ENCODE measurements at regions not wholly inside any gene's neighbourhood (a gene's known extent, or its start where the extent isn't known, plus 50 kb on each side); places are given as distances from the start of the nearest gene placed in this dataset.

DNA sequence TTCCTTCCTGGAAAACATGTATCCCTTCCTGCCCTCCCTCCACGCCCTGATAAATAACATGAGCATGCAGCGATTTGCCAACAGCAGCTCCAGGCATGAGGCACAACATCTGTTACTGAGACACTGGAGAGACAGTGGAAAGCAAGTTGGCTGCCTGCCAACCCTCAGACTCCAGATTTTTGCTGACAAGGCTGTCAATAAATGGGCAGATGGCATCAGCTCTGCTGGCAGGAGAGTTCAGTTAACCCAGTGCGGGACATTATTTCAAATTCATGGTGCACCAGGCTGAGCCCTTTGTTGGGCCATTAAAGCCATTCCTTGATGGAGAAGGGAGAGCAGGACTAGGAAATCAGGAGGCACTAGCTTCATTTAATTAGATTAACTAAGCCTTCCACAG, 293.3 kb downstream of the MEX3B start:
- TF ChIP-seq CTCF (IDR thresholded peaks at IDR 0.05; ENCODE audit: borderline replicate concordance, extremely low read depth, low read length, poor library complexity, severe bottlenecking) (no peak), EZH2 (IDR thresholded peaks at IDR 0.05; ENCODE audit: borderline replicate concordance, low read depth, low read length, severe bottlenecking) (no peak)

Data from DND-41 (cell line).